Adrenal gland (tissue), 9 donors: ENCODE measurements at regions not wholly inside any gene's neighbourhood (a gene's known extent, or its start where the extent isn't known, plus 50 kb on each side); places are given as distances from the start of the nearest gene placed in this dataset.

Experiments used
- DNase-seq, 7 donors: peaks; one replicate each; pipeline ENCODE4 v3.0.0-alpha.2; 2019 to 2020
- H3K27ac ChIP-seq, 5 donors: fragments of 200-600 bp; sonication (generic) in 4 of 5; 1 replicate in 3 of 5; 2 replicates in 2 of 5; pipeline versions ENCODE4 v1.5.1 to v1.8.0; 2016 to 2020; ENCODE audit warnings: mild to moderate bottlenecking in 1 of 5
- H3K27me3 ChIP-seq: fragments of 200-600 bp; 2 replicates; pipeline ENCODE4 v1.8.0; 2021
- H3K36me3 ChIP-seq, 2 donors: fragments of 200-600 bp; replicated peaks in 1 of 2; 1 replicate in 1 of 2; 2 replicates in 1 of 2; pipeline versions ENCODE4 v1.5.1 to v1.8.0; 2018 to 2022
- H3K4me1 ChIP-seq, 2 donors: fragments of 200-600 bp; replicated peaks in 1 of 2; 1 replicate in 1 of 2; 2 replicates in 1 of 2; pipeline versions ENCODE4 v1.5.1 to v1.8.0; 2018 to 2021
- H3K4me3 ChIP-seq, 4 donors: fragments of 200-600 bp; sonication (generic) in 3 of 4; one replicate each; pipeline ENCODE4 v1.5.1; 2016 to 2018
- H3K9me3 ChIP-seq, 3 donors: fragments of 200-600 bp; sonication (generic) in 1 of 3; replicated peaks in 1 of 3; 1 replicate in 2 of 3; 2 replicates in 1 of 3; pipeline versions ENCODE4 v1.5.1 to v1.8.0; 2016 to 2021
- POLR2A ChIP-seq, 2 donors: fragments of 450-650 bp; IDR thresholded peaks; one replicate each; pipeline ENCODE4 v1.6.1; 2017; ENCODE audit warnings: antibody characterized with exemption in 2 of 2, mild to moderate bottlenecking in 2 of 2, moderate library complexity in 1 of 2
- WGBS, 4 donors: extraction: QIAGEN DNeasy Blood & Tissue Kit in 2 of 4; methylation state at CpG; one replicate each; pipeline versions ENCODE4 v1.1.5 to v1.1.7; 2013 to 2017; 5-methylcytosine and 5-hydroxymethylcytosine counted together
- intact Hi-C, 2 donors: fragments of 100-400 bp; cut with DNase I; formaldehyde crosslinking; loops; one replicate each; pipeline versions ENCODE4 v1.14.1 to v1.15.0; 2022 to 2023
- TF ChIP-seq, protein P1 (sequence below), 6 experiments: fragments of 450-650 bp in 4 of 6; fragments of 200-600 bp in 2 of 6; sonication (generic) in 1 of 6; IDR thresholded peaks; 1 replicate in 5 of 6; 2 replicates in 1 of 6; pipeline versions ENCODE4 v1.5.1 to v1.8.0; 2016 to 2021; ENCODE audit warnings: antibody characterized with exemption in 6 of 6, mild to moderate bottlenecking in 2 of 6, moderate library complexity in 1 of 6
- donor health status: healthy with polysubstance abuse.
- donor health status: Bipolar disorder and iron deficiency.
- donor health status: DM: yes; HTN: yes; CAD: no.
- donor health status: DM: no; HTN: no; CAD: no.
- donor health status: DM: no; HTN: no; CAD: no.

- no peaks in the 10 kb centered on the region for H3K4me1 ChIP-seq
- H3K36me3 ChIP-seq = no peaks in the 10 kb centered on the region
- TF ChIP-seq, protein P1, sequence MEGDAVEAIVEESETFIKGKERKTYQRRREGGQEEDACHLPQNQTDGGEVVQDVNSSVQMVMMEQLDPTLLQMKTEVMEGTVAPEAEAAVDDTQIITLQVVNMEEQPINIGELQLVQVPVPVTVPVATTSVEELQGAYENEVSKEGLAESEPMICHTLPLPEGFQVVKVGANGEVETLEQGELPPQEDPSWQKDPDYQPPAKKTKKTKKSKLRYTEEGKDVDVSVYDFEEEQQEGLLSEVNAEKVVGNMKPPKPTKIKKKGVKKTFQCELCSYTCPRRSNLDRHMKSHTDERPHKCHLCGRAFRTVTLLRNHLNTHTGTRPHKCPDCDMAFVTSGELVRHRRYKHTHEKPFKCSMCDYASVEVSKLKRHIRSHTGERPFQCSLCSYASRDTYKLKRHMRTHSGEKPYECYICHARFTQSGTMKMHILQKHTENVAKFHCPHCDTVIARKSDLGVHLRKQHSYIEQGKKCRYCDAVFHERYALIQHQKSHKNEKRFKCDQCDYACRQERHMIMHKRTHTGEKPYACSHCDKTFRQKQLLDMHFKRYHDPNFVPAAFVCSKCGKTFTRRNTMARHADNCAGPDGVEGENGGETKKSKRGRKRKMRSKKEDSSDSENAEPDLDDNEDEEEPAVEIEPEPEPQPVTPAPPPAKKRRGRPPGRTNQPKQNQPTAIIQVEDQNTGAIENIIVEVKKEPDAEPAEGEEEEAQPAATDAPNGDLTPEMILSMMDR (IDR thresholded peaks at IDR 0.05) = no peak
- TF ChIP-seq POLR2A (IDR thresholded peaks at IDR 0.05) = no peak
- WGBS, 4 donors = 67 to 86% (median 74%) methylated on average over 1 of the region's 1 CpG
- H3K4me3 ChIP-seq = no peak overlapping the region
- no peak for DNase-seq
- no peaks in the 10 kb centered on the region for H3K9me3 ChIP-seq
- intact Hi-C loops = no loop called here
- H3K27me3 ChIP-seq = no peaks in the 10 kb centered on the region
- no peak overlapping the region for H3K27ac ChIP-seq
Measured at GRCh38 chr6:92582211-92582610, 837.1 kb downstream of the EPHA7 start.

DNA sequence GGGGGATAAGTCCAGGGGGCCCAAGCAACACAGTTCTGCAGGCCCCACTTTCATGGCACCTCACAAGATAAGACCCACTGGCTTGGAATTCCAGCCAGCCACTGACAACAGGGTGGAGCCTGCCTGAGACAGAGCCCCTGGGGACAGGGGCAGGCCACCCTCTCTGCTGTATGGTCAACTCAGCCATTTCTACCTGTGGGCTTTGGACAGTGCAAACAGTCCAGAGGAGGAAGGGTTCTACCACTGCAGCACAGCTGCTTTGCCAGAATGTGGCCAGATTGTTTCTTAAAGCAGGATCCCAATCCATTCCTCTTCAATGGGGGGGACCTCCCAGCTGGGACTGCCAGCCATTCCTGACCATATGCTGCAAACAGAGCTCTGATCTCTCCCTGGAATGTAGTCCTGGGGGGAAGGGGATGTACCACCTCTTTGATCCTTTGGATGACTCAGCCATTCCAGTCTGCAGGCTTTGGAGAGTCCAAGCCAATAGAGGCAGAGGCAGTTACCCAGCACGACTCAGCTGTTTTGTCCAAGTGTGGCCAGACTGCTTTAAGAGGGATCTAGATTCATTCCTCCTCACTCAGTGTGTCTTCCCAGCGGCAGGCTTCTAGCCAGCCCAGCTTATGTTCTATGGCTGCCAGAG is 842.2 kb downstream of the EPHA7 start:
- WGBS, 4 donors = 79 to 90% (median 81%) methylated on average over 2 of the region's 2 CpGs
- no peak for DNase-seq
- Histone ChIP-seq H3K4me1 (no peaks in the 10 kb centered on the region), H3K9me3 (no peaks in the 10 kb centered on the region), H3K36me3 (no peaks in the 10 kb centered on the region), H3K4me3 (no peak overlapping the region), H3K27ac (no peak overlapping the region), H3K27me3 (no peaks in the 10 kb centered on the region)
- intact Hi-C loops = no loop called here
- TF ChIP-seq, protein P1 (IDR thresholded peaks at IDR 0.05) = no peak
- no peak for TF ChIP-seq POLR2A (IDR thresholded peaks at IDR 0.05)

DNA sequence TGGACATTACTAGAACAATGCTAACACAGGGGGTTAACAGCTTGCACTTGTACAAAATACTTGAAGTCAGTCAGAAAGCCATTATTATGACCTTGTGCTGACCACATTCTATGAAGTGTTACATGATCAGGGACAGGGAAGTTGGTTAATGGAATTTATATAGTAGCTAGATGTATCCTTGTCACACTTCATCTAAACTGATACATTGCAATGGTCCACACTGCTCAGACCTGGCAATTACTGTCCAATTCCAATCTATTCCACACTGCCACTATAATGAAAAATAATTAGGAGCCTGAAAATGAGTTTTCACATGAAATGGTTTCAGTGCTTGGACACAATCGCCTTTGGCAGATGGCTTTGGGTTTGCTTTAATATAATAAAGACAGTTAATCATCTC is 850.8 kb downstream of the EPHA7 start:
- intact Hi-C loops = no loop called here
- 77 to 86% (median 79%) methylated on average over 1 of the region's 1 CpG for WGBS, 4 donors
- TF ChIP-seq, protein P1 (IDR thresholded peaks at IDR 0.05) = no peak
- TF ChIP-seq POLR2A (IDR thresholded peaks at IDR 0.05) = no peak

GRCh38 chr6:92566632-92567031 is 852.7 kb downstream of the EPHA7 start:
- no peak for DNase-seq
- H3K27ac ChIP-seq = no peak overlapping the region
- H3K27me3 ChIP-seq = no peaks in the 10 kb centered on the region
- TF ChIP-seq, protein P1 (IDR thresholded peaks at IDR 0.05) = no peak
- TF ChIP-seq POLR2A (IDR thresholded peaks at IDR 0.05) = no peak
- no peaks in the 10 kb centered on the region for H3K9me3 ChIP-seq
- H3K4me3 ChIP-seq = no peak overlapping the region
- H3K36me3 ChIP-seq = no peaks in the 10 kb centered on the region
- 41 to 50% (median 43%) methylated on average over 4 of the region's 4 CpGs for WGBS, 4 donors
- intact Hi-C loops = no loop called here
- H3K4me1 ChIP-seq = no peaks in the 10 kb centered on the region

More for the DNA sequence above, 850.8 kb downstream of the EPHA7 start:
- no peaks in the 10 kb centered on the region for H3K4me1 ChIP-seq
- no peak overlapping the region for H3K4me3 ChIP-seq
- DNase-seq = no peak
- no peaks in the 10 kb centered on the region for H3K36me3 ChIP-seq
- H3K27ac ChIP-seq = no peak overlapping the region
- H3K27me3 ChIP-seq = no peaks in the 10 kb centered on the region
- H3K9me3 ChIP-seq = no peaks in the 10 kb centered on the region
